ENCODE measurements at regions not wholly inside any gene's neighbourhood (a gene's known extent, or its start where the extent isn't known, plus 50 kb on each side); places are given as distances from the start of the nearest gene placed in this dataset.

GRCh38 chr2:204228169-204228886, 291.8 kb downstream of the ICOS start:
- TF ChIP-seq CTCF (IDR thresholded peaks at IDR 0.05) (no peak), HOXA7 (CRISPR knock-in tag; IDR thresholded peaks at IDR 0.05) (no peak), MYC (IDR thresholded peaks at IDR 0.05; ENCODE audit: borderline replicate concordance, low read length) (no peak), POLR2A (IDR thresholded peaks at IDR 0.05; ENCODE audit: low read length) (no peak), ZSCAN20 (CRISPR knock-in tag; IDR thresholded peaks at IDR 0.05) (no peak), BHLHE40 (IDR thresholded peaks at IDR 0.05; ENCODE audit: low read depth, low read length) (no peak), RARB (CRISPR knock-in tag; IDR thresholded peaks at IDR 0.05) (no peak), EP300 (IDR thresholded peaks at IDR 0.05) (no peak), NPAS2 (CRISPR knock-in tag; IDR thresholded peaks at IDR 0.05; ENCODE audit: borderline replicate concordance) (no peak), RFX5 (IDR thresholded peaks at IDR 0.05) (no peak), MAZ (IDR thresholded peaks at IDR 0.05; ENCODE audit: borderline replicate concordance, low read depth, low read length) (no peak), MAFK (IDR thresholded peaks at IDR 0.05; ENCODE audit: partially characterized antibody) (no peak)
- TF ChIP-seq, protein P1, sequence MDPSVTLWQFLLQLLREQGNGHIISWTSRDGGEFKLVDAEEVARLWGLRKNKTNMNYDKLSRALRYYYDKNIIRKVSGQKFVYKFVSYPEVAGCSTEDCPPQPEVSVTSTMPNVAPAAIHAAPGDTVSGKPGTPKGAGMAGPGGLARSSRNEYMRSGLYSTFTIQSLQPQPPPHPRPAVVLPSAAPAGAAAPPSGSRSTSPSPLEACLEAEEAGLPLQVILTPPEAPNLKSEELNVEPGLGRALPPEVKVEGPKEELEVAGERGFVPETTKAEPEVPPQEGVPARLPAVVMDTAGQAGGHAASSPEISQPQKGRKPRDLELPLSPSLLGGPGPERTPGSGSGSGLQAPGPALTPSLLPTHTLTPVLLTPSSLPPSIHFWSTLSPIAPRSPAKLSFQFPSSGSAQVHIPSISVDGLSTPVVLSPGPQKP (IDR thresholded peaks at IDR 0.05; ENCODE audit: low read depth, low read length): no peak
